Brain microvascular endothelial cell (primary cell): ENCODE measurements at regions not wholly inside any gene's neighbourhood (a gene's known extent, or its start where the extent isn't known, plus 50 kb on each side); places are given as distances from the start of the nearest gene placed in this dataset.
"Not testable (repeated sequence)": the region's sequence is repeated elsewhere in the genome, so short reads cannot be mapped to it uniquely, and the experiment has no call there.

Experiments used
- DNase-seq: peaks from one replicate; pipeline ENCODE4 v3.0.0-alpha.2; 2020
- H3K27ac ChIP-seq: fragments of 250-450 bp; sonication (Bioruptor Pico); 2 replicates; pipeline ENCODE4 v1.5.1; 2020; ENCODE audit warnings: mild to moderate bottlenecking, moderate library complexity
- H3K27me3 ChIP-seq: fragments of 250-450 bp; sonication (Bioruptor Pico); replicated peaks from 2 replicates; pipeline ENCODE4 v1.5.1; 2020; ENCODE audit warnings: mild to moderate bottlenecking
- H3K36me3 ChIP-seq: fragments of 250-450 bp; sonication (Bioruptor Pico); replicated peaks from 2 replicates; pipeline ENCODE4 v1.5.1; 2020; ENCODE audit warnings: mild to moderate bottlenecking
- H3K4me3 ChIP-seq: 2 replicates; pipeline ENCODE4 v1.5.1; 2011; ENCODE audit warnings: low read depth, mild to moderate bottlenecking, control low read depth, low read length, moderate library complexity
- in situ Hi-C: cut with HindIII; loops from 2 replicates; pipeline ENCODE4 v1.10.0; 2017; ENCODE audit warnings: low sequenced_read_pairs, low pct_ligation_motif_present
- TF ChIP-seq, protein P1 (sequence below): IDR thresholded peaks from 2 replicates; pipeline ENCODE4 v1.5.1; 2011; ENCODE audit warnings: low read depth, mild to moderate bottlenecking, moderate library complexity, low read length, control low read depth, inconsistent platforms; ENCODE audit errors: missing control alignments

DNA sequence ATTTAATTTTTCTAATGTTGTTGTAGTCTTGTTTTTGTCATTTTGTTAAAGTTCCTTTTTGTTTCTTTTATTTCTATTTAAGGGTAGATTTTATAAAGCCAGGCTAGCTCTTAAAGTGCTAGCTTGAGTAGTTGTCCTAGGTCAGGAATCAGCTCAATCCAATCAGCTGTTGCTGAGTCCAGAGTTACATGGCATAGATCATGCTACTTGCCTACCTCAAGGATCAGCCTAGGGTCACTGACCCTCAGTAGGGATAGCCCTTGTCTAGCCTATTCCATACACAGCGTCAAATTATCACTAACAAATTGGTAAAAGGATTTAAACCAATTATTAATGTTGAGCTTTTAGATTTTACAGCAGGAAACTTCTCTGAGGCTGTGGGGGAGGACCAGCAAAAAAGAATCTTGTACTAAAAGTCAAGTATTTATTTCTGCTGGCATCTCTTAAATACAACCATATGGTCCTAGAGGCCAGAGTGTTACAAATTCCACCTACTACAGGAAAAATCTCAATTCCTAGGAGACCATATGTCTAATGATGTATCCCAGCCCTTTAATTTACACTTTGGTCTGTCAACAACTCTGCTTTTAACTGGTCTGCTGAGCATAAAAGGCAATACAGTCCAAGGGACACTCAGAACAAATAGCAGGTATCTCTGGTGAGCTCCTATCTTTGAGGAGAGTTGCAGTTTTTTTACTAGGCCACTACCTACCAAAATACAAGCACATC, 138.3 kb upstream of the PTPRG start:
- in situ Hi-C loops, result no loop called here
- Histone ChIP-seq H3K36me3 (no peaks in the 10 kb centered on the region), H3K27ac (no peak overlapping the region), H3K4me3 (no peak overlapping the region), H3K27me3 (no peaks in the 10 kb centered on the region)
- DNase-seq, result no peak
- TF ChIP-seq, protein P1, sequence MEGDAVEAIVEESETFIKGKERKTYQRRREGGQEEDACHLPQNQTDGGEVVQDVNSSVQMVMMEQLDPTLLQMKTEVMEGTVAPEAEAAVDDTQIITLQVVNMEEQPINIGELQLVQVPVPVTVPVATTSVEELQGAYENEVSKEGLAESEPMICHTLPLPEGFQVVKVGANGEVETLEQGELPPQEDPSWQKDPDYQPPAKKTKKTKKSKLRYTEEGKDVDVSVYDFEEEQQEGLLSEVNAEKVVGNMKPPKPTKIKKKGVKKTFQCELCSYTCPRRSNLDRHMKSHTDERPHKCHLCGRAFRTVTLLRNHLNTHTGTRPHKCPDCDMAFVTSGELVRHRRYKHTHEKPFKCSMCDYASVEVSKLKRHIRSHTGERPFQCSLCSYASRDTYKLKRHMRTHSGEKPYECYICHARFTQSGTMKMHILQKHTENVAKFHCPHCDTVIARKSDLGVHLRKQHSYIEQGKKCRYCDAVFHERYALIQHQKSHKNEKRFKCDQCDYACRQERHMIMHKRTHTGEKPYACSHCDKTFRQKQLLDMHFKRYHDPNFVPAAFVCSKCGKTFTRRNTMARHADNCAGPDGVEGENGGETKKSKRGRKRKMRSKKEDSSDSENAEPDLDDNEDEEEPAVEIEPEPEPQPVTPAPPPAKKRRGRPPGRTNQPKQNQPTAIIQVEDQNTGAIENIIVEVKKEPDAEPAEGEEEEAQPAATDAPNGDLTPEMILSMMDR, result no peak

DNA sequence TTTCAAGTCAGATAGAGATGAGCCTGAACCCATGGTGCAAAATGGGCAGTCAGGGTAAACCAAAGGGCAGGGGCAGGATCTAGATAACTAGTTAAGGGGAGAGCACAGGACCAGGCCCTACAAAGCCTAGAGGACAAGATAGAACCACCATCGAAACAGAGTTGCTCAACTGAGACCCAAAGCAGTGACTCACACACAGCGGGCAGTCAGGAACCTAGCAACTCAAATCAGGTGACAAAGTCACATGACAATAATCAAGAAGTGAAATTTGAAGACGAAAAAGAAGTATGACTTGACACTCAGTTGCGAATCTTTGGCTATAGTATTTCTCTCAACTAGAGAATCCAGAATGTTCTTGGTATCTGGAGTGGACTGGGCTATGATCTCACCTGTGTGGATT, 136.0 kb upstream of the PTPRG start:
- TF ChIP-seq, protein P1, result no peak
- Histone ChIP-seq H3K36me3 (no peaks in the 10 kb centered on the region), H3K4me3 (no peak overlapping the region), H3K27ac (no peak overlapping the region), H3K27me3 (no peaks in the 10 kb centered on the region)
- no peak for DNase-seq
- in situ Hi-C loops, result no loop called here

DNA sequence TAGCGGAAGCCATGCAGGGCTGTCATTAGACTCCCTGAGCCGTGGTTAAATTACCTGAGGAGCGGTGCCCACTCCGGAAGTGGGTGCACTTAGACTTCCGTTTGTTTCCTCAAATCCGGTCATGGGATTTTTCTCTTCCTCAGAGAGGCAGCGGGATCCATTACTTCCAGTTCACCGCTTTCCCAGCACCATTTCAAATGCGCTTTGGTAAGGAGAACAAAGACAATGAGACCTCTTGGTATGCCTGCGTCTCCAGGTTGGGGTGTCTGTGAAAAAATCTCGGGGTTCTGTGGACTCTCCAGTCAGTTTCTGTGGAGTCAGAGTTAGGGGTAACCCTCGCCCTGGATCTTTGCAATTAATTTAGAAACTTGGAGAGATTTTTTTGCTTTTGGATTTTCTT, 132.3 kb upstream of the PTPRG start:
- TF ChIP-seq, protein P1, result no peak
- Histone ChIP-seq H3K27me3 (no peaks in the 10 kb centered on the region), H3K4me3 (no peak overlapping the region), H3K36me3 (no peaks in the 10 kb centered on the region), H3K27ac (no peak overlapping the region)
- in situ Hi-C loops, result no loop called here
- no peak for DNase-seq

DNA sequence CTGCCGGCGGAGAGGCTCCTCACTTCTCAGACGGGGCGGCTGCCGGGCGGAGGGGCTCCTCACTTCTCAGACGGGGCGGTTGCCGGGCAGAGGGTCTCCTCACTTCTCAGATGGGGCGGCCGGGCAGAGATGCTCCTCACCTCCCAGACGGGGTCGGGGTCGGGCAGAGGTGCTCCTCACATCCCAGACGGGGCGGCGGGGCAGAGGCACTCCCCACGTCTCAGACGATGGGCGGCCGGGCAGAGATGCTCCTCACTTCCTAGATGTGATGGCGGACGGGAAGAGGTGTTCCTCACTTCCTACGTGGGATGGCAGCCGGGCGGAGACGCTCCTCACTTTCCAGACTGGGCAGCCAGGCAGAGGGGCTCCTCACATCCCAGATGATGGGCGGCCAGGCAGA, 126.5 kb upstream of the PTPRG start:
- in situ Hi-C loops, H3K36me3 ChIP-seq, H3K27ac ChIP-seq, DNase-seq, H3K4me3 ChIP-seq, H3K27me3 ChIP-seq: not testable (repeated sequence)

DNA sequence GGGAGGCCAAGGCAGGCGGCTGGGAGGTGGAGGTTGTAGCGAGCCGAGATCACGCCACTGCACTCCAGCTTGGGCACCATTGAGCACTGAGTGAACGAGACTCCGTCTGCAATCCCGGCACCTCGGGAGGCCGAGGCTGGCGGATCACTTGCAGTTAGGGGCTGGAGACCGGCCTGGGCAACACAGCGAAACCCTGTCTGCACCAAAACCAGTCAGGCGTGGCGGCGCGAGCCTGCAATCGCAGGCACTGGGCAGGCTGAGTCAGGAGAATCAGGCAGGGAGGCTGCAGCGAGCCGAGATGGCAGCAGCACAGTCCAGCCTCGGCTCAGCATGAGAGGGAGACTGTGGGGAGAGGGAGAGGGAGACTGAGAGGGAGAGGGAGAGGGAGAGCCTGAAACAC, 126.0 kb upstream of the PTPRG start:
- DNase-seq, H3K27me3 ChIP-seq, H3K27ac ChIP-seq, H3K4me3 ChIP-seq, H3K36me3 ChIP-seq, in situ Hi-C loops: not testable (repeated sequence)

DNA sequence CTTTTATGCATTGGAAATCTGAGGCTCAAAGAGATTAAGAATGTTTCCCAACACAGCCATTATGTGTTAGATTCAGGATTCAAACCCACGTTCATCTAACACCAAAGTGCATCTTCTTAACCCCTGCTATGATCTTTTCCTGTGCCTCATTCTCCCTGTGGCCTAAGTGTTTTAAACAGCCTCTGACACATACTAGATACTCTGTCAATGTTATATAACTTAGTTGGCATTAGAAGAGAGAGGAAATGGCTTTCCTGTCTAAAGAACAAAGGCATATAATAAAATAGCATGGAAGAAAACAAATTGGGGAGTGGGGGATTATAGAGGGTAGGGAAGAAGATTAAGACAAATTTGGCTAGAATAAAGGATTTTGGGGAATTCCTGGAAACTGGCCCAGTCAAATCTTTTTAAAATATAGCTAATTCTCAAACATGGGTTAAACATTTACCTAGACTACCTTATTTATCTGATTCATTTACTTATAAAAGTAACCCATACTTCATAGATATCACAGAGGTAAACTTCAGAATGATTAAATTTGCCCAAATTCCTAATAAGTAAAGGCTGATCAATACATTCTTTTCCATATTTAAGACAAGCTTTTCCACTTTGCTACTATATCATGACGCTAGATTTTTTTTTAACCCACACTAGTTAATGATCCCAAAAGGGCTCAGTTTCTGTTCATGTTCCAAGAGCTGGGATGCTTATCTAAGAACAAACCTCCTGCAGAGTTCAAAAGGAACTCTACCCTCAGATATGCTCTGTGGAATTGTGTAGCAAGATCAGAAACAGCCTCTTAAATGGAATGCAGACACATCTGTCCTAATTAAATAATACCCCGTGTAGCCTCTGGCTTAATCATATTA, 122.9 kb upstream of the PTPRG start:
- TF ChIP-seq, protein P1, result no peak
- DNase-seq, result no peak
- H3K4me3 ChIP-seq, result no peak overlapping the region
- in situ Hi-C loops, result no loop called here
- no peaks in the 10 kb centered on the region for H3K27me3 ChIP-seq
- H3K36me3 ChIP-seq, result no peaks in the 10 kb centered on the region
- no peak overlapping the region for H3K27ac ChIP-seq
